NCI-H2171 treated with DMSO at 0.1 percent for 48 hours (cell line): ENCODE measurements at regions not wholly inside any gene's neighbourhood (a gene's known extent, or its start where the extent isn't known, plus 50 kb on each side); places are given as distances from the start of the nearest gene placed in this dataset.
"Not testable (repeated sequence)": the region's sequence is repeated elsewhere in the genome, so short reads cannot be mapped to it uniquely, and the experiment has no call there.

ENCODE experiments used
- DNase-seq: peaks from one replicate; lab custom pipeline; 2025; lab: John Stamatoyannopoulos, UW

GRCh38 chr7:106376026-106376799 lies 91.4 kb upstream of the NAMPT start:
- no peak for DNase-seq

DNA sequence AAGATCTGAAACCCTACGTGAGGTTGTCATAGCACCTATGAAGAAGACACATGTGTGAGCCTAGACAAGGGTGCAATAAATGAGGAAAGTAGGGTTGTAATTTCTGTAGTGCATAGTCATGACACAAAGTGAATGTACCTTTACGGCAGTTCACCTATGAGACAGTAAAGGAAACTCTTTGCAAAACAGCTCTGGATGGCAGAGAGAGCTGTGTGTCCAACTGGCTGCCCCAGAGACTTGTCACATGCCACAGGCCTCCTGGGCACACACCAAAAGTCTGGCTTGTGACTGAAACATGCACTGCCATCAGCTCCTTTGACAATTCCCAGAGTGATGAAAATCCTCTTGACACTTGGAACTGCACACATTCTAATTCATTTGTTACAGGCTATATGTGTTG lies 90.7 kb upstream of the NAMPT start:
- DNase-seq = no peak

DNA sequence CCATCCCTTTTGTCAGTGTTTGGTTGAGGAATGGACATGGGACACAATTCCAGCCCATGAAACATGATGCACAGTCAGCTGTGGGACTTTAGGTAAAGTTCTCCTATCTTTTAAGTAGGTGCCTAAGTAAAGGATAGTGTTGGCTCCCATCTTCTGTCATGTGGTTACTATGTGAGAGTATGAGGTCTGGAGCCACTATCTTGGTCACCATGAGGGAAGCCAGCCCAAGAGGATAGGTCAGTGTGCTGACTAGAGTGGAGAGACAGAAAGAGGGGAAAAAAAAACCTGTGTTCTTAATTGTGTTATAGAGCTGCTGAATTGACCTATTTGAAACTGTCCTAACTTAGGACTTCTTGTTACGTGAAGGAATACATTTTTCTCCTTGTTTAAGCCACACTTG lies 89.7 kb upstream of the NAMPT start:
- DNase-seq = no peak

DNA sequence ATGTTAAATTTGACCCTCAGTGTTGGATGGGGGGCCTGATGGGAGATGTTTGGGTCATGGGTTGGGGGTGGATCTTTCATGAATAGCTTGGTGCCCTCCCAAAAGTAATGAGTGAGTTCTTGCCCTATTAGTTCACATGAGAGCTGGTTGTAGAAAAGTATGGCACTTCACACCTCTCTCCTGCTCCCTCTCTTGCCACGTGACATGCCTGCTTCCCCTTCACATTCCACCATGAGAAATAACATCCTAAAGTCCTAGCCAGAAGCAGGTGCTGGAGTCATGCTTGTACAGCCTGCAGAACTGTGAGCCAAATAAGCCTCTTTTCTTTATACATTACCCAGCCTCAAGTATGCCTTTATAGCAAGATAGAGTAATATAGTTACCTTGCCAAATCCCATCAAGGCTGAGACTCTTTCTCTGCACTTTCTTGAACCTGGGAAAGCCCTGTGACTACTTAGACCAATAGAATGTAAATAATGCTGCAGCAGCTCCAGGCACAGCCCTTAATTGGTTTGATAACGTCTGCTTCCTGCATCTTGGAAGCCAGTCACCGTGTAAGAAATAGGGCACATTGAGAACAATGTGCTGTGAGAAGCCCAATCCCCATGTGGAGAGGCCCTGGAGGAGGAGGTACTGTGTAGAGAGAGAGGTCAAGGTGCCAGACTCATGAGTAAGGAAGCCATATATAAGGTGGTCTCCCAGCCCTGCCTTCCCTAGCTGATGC lies 88.0 kb upstream of the NAMPT start:
- no peak for DNase-seq

- no peak for DNase-seq
Observed at GRCh38 chr7:106372126-106372525, 87.3 kb upstream of the NAMPT start.

- DNase-seq = no peak
Observed at GRCh38 chr7:106371629-106372028, 86.8 kb upstream of the NAMPT start.

DNA sequence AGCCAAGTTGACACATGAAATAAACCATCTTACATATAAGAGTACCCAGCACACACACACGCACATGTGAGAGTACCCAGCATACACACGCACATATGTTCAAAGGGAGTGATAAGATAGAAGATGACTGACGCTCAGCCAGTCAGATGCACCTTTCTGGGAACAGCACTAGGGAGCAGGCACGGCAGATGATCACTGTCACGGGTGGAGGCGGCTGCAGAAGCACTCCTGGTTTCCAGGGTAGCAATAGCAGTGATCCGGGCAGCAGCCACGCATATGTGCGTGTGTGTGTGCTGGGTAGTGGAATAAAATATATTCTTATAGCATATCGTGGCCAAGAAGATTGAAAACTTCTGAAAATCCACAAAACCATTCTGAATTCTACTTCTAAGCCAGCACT lies 85.8 kb upstream of the NAMPT start:
- no peak for DNase-seq

- no peak for DNase-seq
Observed at GRCh38 chr7:106369816-106370215, 85.0 kb upstream of the NAMPT start.

- no peak for DNase-seq
Observed at GRCh38 chr7:106369352-106369751, 84.6 kb upstream of the NAMPT start.

DNA sequence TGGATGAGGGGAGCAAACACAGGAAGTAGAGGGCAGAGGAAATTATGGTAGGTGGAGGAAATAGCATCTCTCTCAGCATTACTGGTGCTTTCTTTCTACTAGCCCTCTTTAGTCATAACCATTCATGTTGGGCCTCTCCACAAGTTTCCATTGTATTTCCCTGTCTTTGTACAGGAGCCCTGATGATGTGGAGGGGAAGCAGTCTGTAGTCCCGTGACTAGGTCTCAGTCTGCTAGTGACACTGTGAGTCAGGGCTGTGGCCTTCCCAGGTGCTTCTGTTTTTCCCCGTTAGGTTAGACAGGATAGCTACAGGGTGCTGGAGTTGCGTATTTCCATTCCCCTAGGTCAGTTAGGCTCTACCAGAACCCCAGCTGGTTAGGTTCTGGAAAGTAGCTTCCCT lies 82.9 kb upstream of the NAMPT start:
- no peak for DNase-seq

GRCh38 chr7:106367018-106367420 lies 82.2 kb upstream of the NAMPT start:
- peak; percentile 29 for DNase-seq

DNA sequence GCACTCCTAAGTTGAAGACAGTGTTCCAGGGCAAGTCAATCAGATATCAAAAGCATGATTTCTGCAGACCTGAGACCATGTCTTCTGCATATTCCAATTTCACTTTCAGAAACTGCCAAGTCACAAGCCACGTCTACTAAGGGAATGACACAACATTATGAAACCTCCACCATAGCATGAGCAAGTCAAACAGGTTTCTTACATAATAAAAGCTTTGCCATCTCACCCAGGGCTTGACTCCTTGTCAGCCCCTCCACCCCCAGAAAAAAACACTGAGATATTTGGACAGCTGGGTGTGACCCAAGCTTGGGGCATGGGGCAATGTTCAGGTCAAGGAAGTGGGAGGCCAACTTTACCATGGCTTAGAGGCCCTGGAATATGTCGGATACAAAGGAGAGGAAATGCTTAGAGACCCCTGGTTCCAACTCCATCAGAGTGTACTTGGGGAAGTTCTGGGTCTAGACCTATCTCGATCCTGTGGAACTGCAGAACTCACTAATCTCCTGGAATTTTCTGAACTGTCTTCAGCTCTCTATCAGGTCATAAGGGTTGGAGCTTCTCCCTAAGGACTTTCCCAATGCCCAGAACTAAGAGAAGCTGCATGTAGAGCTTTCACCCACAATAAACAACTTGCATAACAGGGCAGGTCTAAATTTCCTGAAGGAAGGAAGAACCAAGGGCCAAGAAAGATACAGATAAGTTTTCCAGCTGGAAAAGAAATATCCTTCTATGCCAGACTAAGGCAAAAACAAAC lies 80.6 kb upstream of the NAMPT start:
- no peak for DNase-seq

GRCh38 chr7:106362507-106362906 lies 77.7 kb upstream of the NAMPT start:
- not testable (repeated sequence) for DNase-seq

DNA sequence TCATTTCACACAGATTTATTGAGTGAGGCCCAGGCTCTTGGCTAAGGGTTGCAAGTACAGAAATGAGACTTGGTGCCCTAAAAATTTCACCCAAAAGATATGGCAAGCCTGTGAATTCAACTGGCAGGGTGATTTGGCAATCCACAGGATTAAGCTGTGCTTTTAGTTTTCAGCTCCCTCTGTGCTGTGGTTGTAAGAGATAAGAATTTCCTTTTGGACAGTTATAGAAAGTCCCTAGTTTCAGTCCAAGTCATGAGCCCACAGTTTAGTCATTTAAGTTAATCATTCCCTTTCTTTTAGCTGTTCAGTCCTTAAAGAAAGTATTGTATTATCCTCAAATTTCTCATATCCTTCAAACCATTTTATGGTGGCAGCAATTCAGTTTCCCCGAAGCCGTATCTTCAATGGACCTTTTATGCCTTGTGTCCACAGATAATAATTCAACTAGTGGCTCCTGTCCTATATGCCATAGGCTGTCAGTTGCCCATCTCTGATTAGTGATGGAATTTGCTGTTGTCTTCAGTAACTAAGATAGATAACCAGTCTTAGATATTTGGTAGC lies 73.4 kb upstream of the NAMPT start:
- DNase-seq = no peak

GRCh38 chr7:106357675-106358074 lies 72.9 kb upstream of the NAMPT start:
- no peak for DNase-seq

GRCh38 chr7:106354822-106355221 lies 70.0 kb upstream of the NAMPT start:
- no peak for DNase-seq

GRCh38 chr7:106353944-106354343 lies 69.2 kb upstream of the NAMPT start:
- no peak for DNase-seq

DNA sequence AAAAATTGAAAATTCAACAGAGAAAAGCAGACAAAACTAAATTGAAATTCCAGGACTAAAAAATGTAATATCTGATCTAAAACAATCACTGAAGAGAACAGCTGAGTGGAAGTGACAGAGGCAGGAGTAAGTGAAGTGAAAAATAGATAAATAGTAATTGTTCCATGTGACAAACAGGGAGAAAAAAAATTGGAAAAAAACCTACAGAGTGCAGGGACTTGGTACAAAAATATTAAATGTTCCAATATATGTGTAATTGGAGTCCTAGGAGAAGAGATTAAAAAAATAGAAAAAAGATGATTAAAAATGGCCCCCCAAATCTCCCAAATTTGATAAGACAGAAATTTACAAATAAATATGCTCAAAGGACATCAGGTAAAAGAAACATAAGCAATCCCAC lies 63.4 kb upstream of the NAMPT start:
- no peak for DNase-seq

DNA sequence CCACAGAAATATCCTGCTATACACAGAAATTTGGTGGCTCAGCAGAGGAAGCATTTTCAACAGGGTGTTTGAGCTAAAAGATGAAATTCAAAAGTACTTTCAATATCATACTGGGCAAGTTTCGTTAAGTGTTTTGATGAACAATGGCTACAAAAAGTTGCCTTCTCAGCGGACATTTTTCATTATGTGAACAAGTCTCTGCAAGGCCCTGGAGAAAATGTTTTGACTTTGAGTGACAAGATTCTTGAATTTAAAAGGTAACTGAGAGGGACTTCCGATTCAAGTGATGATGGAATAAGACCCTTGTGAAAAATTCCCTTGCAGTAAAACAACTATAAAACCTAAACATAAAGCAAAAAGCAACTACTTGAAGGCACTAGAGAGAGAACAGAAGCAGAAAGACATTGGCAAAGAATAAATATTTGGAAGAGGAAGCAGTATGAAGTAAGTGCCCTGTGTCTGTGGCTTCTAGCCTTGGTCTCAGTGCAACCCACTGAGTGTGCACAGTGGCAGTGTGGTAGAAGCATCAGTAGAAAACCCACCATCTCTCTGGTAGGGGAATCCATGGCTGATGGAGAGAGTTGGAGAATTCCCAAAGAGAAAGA lies 62.5 kb upstream of the NAMPT start:
- no peak for DNase-seq

GRCh38 chr7:106346678-106347217 lies 62.0 kb upstream of the NAMPT start:
- DNase-seq = no peak

- no peak for DNase-seq
Observed at GRCh38 chr7:106346167-106346677, 61.4 kb upstream of the NAMPT start.
